ENCODE measurements at regions not wholly inside any gene's neighbourhood (a gene's known extent, or its start where the extent isn't known, plus 50 kb on each side); places are given as distances from the start of the nearest gene placed in this dataset.
A peak's percentile ranks its signal among the peaks of the same experiment; 100 is the strongest.

DNA sequence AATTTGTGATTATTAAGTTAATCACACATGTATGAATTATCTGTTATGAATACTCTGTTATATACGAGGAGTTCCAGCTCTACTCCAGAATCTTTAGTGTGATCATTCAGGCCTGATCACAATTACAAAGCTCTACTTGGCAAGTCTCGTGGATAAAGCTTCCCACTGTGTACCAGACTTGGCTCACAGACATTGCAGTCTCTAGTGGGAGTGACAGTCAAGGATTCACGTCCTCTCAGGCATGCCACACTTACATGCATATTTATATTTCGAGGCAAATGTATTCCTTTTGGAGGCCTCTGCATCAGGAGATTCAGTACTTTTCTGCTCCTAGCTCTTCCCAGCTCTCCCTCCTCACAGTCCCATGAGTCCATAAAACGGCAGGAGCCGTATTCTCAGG, 403.4 kb upstream of the CDH7 start:
- Mint-ChIP-seq H3K27me3 (no peaks in the 10 kb centered on the region), H3K27ac (no peak overlapping the region), H3K4me3 (no peak overlapping the region), H3K36me3 (no peaks in the 10 kb centered on the region), H3K9me3 (peaks cover 2 to 3% (median 2%) of the 10 kb centered on the region in 3 donors), H3K4me1 (no peaks in the 10 kb centered on the region)

DNA sequence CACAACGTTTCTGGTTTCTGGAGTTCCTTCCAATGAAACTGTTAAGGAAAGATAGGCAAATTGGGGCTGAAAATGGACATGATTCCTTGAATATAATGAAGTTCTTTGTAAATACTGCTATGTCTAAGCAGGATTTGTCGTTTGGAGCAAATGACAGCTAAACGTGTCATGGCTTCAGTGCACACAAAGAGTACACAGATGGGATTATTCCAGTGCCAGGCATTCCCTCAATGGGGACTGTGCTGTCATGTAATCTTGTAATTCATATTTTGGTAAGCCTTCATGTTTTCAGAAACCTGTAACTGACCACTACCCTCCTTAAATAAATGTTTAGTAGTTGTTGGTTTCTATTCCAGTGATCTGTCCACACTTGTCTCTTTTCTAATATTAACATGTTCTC, 404.7 kb upstream of the CDH7 start:
- H3K27ac Mint-ChIP-seq: no peak overlapping the region
- H3K27me3 Mint-ChIP-seq: no peaks in the 10 kb centered on the region
- H3K4me1 Mint-ChIP-seq: no peaks in the 10 kb centered on the region
- H3K36me3 Mint-ChIP-seq: no peaks in the 10 kb centered on the region
- no peak overlapping the region for H3K4me3 Mint-ChIP-seq
- peaks cover 2 to 4% (median 3%) of the 10 kb centered on the region in 3 donors for H3K9me3 Mint-ChIP-seq

DNA sequence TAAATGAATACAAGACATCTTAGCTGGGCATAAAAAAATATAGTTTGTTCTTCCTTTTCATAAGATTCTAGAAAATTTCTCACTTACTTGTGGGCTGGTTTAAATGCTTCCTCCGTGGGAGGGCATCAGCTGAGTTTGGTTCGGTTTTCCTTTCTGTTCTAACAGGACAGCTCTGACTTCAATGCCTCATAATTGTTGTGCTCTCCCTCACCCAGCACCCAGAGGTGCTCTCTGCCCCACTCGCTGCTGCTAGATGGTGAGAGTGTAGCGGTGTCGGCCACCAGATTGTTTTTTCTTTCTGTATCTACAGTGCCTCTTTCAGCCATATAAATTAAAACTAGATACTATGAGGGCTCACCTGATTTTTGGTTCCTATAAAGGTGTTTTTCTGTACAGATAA, 407.2 kb upstream of the CDH7 start:
- H3K36me3 Mint-ChIP-seq: no peaks in the 10 kb centered on the region
- H3K4me1 Mint-ChIP-seq: no peaks in the 10 kb centered on the region
- no peak overlapping the region for H3K4me3 Mint-ChIP-seq
- H3K27me3 Mint-ChIP-seq: no peaks in the 10 kb centered on the region
- H3K9me3 Mint-ChIP-seq: peaks cover 2 to 6% (median 2%) of the 10 kb centered on the region in 3 donors
- no peak overlapping the region for H3K27ac Mint-ChIP-seq

DNA sequence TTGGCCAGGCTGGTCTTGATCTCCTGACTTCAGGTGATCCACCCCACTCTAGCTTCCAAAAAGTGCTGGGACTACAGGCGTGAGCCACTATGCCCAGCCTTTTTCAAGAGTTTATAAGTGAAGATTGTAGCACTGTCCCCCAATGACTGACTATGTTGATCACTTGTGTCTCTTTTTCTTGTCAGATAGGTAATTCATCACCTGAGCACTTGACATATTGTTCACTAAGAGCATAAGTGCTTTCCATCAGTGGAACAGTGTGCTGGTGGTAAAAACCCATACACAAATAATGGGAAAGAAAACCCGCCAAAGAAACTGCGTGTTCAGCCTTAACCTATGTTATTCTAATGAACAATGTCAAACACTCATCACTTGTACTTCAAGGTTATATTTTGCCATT, 414.4 kb upstream of the CDH7 start:
- Mint-ChIP-seq H3K27me3 (no peaks in the 10 kb centered on the region), H3K9me3 (peaks cover 0 to 3% (median 2%) of the 10 kb centered on the region in 3 donors), H3K36me3 (no peaks in the 10 kb centered on the region), H3K4me1 (no peaks in the 10 kb centered on the region), H3K27ac (no peak overlapping the region), H3K4me3 (no peak overlapping the region)

DNA sequence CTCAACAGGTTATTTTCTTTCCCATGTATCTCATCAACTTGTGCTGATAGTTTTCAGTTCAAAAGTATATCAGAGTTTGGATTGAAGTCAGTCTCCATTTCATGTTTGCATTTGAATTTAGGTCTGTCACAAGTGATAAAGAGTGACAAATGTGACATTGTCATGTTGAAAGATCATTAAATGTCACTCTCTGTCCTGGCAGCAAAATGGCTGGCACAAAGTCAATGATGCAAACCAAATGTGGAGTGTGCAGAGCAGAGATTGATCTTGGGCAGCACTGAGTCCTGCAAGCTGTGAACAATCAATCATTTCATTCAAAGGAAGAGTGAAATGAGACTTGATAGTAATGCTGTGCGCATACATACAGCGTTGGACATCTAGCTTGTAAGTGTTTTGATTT, 421.8 kb upstream of the CDH7 start:
- Mint-ChIP-seq H3K9me3 (no peaks in the 10 kb centered on the region), H3K4me3 (no peak overlapping the region), H3K36me3 (no peaks in the 10 kb centered on the region), H3K27ac (no peak overlapping the region), H3K4me1 (no peaks in the 10 kb centered on the region), H3K27me3 (no peaks in the 10 kb centered on the region)

DNA sequence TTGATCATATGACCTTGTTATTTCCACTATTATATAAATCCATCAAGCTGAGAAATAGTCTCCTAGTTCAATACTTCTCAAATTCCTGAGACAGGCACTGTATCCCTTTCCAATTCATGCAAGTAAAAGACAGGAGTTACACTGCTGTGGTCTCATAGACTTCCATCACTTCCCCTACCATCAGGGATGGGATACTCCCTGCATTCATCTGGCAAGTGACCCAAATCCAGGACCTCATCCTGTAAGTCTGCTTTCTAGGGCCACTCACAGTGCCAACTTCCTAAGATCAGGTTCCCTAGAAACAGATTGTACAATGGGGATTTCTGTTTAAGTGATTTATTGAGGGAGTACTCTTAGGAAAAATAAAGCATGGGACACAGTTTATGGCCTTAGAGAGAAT, 424.0 kb upstream of the CDH7 start:
- no peaks in the 10 kb centered on the region for H3K9me3 Mint-ChIP-seq
- no peaks in the 10 kb centered on the region for H3K4me1 Mint-ChIP-seq

DNA sequence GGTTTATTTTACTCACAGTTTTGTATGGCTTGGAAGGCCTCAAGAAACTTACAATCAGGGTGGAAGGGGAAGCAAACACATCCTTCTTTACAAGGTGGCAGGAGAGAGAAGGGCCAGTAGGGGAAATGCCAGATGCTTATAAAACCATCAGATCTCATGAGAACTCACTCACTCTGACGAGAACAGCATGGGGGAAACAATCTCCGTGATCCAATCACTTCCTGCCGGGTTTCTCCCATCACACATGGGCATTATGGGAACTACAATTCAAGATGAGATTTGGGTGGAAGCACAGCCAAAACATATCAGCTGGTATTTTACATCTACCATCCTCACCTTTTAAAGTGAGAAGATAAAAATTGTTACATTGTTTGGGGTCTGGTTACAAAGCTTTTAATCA, 427.9 kb upstream of the CDH7 start:
- H3K9me3 Mint-ChIP-seq: no peaks in the 10 kb centered on the region

More for the DNA sequence above, 424.0 kb upstream of the CDH7 start:
- Mint-ChIP-seq H3K36me3 (no peaks in the 10 kb centered on the region), H3K27ac (no peak overlapping the region), H3K27me3 (no peaks in the 10 kb centered on the region), H3K4me3 (no peak overlapping the region)

DNA sequence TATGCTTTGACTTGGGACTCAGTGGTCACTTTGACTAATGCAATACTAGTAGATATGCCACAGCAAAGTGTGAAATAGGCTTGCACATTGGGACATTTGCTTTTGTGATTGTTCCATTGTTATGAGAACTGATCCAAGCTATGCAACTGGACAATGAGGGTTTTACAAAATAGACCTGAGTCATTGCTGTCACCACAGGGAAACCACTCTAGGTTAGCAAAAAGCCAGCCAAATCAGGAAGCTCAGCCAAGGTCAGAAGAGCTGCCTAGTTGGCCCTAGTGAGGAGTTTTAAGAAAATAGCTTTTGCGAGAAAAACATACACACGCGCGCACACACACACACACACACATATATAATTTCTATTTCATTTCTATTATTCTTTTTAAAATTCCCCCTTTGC, 452.4 kb upstream of the CDH7 start:
- no peaks in the 10 kb centered on the region for H3K27me3 Mint-ChIP-seq
- no peaks in the 10 kb centered on the region for H3K4me1 Mint-ChIP-seq
- H3K4me3 Mint-ChIP-seq: no peak overlapping the region
- H3K27ac Mint-ChIP-seq: no peak overlapping the region
- no peaks in the 10 kb centered on the region for H3K9me3 Mint-ChIP-seq
- no peaks in the 10 kb centered on the region for H3K36me3 Mint-ChIP-seq

More for the DNA sequence above, 427.9 kb upstream of the CDH7 start:
- no peaks in the 10 kb centered on the region for H3K4me1 Mint-ChIP-seq
- no peak overlapping the region for H3K27ac Mint-ChIP-seq
- H3K4me3 Mint-ChIP-seq: no peak overlapping the region
- H3K36me3 Mint-ChIP-seq: no peaks in the 10 kb centered on the region
- no peaks in the 10 kb centered on the region for H3K27me3 Mint-ChIP-seq

DNA sequence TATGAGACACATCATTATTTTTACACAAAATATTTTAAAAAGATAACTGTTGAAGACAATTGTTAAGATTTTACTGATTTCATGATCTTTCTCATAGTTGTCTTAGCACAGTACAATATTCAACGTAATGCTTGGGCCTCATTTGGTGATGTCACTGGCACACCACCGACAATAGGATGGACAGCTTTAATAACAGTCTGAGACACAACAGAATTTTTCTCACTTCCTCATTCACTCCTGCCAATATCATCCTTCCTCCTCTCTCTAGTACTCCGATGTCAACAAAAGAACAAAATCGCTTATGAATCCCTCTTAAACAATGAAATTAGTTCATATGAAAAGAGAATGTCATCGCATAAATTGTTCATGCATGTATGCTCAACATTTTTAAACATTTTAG, 461.9 kb upstream of the CDH7 start:
- Mint-ChIP-seq H3K4me3 (no peak overlapping the region), H3K4me1 (no peaks in the 10 kb centered on the region), H3K27ac (no peak overlapping the region), H3K27me3 (no peaks in the 10 kb centered on the region), H3K9me3 (peaks cover 0 to 8% (median 2%) of the 10 kb centered on the region in 3 donors), H3K36me3 (no peaks in the 10 kb centered on the region)

DNA sequence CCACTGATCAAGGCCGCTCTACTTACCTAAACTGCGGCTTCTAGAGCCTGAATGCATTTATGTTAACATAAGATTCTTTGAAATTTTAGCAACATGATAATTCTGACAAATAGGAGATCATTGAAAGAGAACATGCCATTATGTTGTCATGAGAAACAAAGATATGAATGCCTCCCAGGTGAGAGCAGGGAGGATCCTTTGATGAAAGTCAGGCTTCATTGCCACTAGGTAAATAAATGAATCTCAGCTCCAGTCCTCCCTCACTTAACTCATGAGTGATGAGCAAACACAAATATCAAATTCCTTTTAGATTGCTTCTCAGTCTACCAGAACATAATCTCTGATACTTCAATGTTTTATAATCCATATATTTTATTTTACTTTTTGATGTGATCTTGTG, 463.2 kb upstream of the CDH7 start:
- no peaks in the 10 kb centered on the region for H3K36me3 Mint-ChIP-seq
- no peak overlapping the region for H3K4me3 Mint-ChIP-seq
- no peaks in the 10 kb centered on the region for H3K27me3 Mint-ChIP-seq
- H3K27ac Mint-ChIP-seq: no peak overlapping the region
- H3K9me3 Mint-ChIP-seq: peaks cover 0 to 8% (median 2%) of the 10 kb centered on the region in 3 donors
- no peaks in the 10 kb centered on the region for H3K4me1 Mint-ChIP-seq

DNA sequence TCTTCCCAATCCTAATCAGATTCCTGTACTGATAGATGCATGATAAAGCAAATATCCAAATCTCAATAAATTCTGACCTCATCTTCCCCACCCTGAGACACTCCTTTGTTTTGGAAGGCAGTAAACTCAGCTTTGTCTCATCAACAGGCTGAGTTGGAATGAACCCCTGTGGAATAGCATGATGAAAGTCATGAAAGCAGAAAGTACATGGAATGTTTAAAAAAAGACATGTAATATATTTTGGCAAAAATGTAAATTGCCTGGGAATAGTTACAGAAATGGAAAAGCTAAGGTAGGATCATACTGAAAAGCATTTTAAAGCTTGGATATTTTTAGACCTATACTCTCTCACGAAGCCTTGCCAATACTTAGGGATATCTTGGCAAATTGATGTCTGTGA, 468.7 kb upstream of the CDH7 start:
- Mint-ChIP-seq H3K27ac (no peak overlapping the region), H3K27me3 (no peaks in the 10 kb centered on the region)

DNA sequence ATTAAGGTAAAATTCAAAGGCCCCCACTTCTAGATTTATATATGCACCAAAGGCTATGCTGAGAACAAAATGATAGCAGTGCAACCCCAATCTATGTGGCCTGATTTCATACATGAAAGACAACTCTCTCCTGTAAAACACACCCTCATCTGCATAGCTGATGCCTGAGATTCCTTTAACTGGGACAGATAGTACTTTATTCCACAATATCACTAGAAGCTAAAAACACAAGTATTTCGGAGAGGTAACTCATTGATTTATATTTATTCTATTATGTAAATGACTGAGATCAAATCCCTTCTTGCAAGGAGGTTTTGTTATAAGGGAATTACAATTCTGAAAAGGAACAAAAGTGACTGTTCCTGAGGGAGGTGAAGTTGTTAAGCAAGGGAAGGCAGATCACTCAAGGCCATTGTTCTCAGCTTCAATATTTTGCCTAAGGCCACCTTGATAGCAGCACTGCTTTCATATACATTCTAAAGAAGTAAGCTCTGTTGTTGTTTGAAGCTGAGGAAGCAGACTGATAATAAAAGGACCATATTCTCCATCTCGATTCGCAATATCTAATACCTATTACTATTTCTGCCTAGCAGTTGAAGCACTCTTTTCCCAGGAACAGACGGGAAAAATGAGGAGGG, 471.0 kb upstream of the CDH7 start:
- peaks cover 0 to 4% (median 0%) of the 10 kb centered on the region in 3 donors for H3K9me3 Mint-ChIP-seq
- no peaks in the 10 kb centered on the region for H3K27me3 Mint-ChIP-seq
- no peak overlapping the region for H3K27ac Mint-ChIP-seq
- no peak overlapping the region for H3K4me3 Mint-ChIP-seq
- H3K4me1 Mint-ChIP-seq: no peaks in the 10 kb centered on the region
- no peaks in the 10 kb centered on the region for H3K36me3 Mint-ChIP-seq

More for the DNA sequence above, 468.7 kb upstream of the CDH7 start:
- Mint-ChIP-seq H3K4me1 (no peaks in the 10 kb centered on the region), H3K36me3 (no peaks in the 10 kb centered on the region), H3K4me3 (no peak overlapping the region), H3K9me3 (peaks cover 0 to 8% (median 4%) of the 10 kb centered on the region in 3 donors)

DNA sequence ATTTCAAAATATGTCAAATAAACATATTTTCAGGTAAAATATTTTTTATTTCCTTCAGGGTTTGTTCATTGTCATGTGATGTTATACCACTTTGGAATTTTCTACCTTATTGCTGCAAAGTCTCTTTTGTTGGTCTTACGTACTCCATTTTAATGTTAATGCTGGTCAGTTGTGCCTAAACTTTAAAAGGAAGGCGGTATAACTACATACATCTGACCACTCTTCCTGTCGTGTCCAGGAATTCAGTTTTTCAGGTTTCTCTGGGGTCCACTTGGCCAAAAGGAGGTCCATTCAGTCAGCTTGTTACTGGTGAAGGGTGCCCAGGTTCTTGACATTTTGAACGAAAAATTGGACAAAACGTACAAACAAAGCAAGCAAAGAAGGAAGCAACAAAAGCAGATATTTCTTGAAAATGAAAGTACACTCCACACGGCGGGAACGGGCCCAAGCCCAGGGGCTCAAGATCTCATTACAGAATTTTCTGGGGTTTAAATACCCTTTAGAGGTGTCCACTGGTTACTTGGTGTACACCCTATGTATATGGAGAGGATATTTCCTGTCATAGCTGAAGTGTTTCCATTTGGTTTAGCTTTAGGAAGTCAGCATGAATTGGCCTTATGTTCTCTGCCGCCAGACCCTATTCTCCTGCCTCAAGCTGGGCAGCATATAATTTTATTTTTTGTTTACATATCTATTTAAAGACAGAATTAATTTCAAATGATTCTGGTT, 471.7 kb upstream of the CDH7 start:
- Mint-ChIP-seq H3K4me1 (no peaks in the 10 kb centered on the region), H3K36me3 (no peaks in the 10 kb centered on the region), H3K9me3 (peaks cover 0 to 1% (median 0%) of the 10 kb centered on the region in 3 donors), H3K27me3 (no peaks in the 10 kb centered on the region), H3K4me3 (peak overlapping the region in 1 of 4 donors; percentile 41), H3K27ac (no peak overlapping the region)

DNA sequence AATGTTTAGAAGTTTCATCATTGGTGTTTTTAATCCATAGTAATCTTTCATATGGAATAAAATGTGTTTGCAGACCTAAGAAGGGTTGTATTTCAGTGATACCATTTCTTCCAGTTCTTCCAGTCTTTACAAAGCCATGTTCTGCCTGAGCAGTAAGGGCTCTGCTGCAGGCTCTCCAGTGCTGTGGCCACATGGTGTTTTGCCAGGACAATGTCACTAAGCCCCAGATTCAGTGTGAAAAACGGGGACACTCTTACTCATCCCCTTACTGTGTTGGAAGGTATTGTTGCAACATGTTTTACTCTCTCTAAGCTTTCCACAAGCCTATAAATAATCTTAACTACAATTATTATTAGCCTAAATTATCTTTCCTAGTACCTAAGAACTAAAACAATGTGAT, 481.4 kb upstream of the CDH7 start:
- H3K9me3 Mint-ChIP-seq: peaks cover under 1 to 3% (median 2%) of the 10 kb centered on the region in 3 donors
- H3K27me3 Mint-ChIP-seq: no peaks in the 10 kb centered on the region
- no peak overlapping the region for H3K27ac Mint-ChIP-seq
- no peak overlapping the region for H3K4me3 Mint-ChIP-seq
- no peaks in the 10 kb centered on the region for H3K36me3 Mint-ChIP-seq
- H3K4me1 Mint-ChIP-seq: no peaks in the 10 kb centered on the region

DNA sequence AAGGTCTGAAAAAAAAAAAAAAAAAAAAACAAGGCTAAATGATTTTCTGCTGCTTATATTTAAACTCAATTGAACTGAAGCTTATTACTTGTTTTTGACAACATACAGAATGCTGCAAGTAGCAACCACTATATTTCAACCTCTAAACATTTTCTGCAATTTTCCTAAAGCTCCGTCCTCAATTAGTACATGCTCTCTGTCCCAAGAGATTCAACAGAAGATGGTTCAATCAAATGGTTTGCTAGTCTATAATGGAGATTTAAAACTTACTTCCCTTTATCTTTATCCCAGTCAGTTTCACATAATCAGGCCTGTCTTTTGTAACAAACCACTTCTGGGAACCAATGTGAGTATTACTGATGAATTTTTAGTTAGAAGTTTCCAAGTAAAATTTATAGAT, 485.1 kb upstream of the CDH7 start:
- peaks cover 1 to 5% (median 2%) of the 10 kb centered on the region in 3 donors for H3K9me3 Mint-ChIP-seq
- no peak overlapping the region for H3K4me3 Mint-ChIP-seq
- H3K4me1 Mint-ChIP-seq: no peaks in the 10 kb centered on the region
- no peaks in the 10 kb centered on the region for H3K36me3 Mint-ChIP-seq
- H3K27ac Mint-ChIP-seq: no peak overlapping the region
- no peaks in the 10 kb centered on the region for H3K27me3 Mint-ChIP-seq

DNA sequence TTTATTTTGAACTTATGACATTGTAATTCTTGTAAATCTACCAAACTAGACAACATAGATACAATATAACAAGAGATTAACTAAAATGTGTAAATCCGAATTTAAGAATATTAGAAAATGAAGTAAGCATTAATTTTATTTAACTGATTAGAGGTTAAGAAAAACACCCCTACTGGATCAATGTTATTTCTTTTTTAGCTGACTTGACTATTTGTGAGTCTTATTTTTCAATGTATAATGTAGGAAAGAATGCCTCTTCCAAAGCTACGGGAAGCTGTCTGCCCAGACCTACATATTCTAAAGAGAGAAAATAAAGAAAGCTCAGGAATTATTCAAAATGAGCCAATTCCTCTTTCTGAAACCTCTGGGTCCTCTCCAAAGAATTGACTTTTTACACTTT, 490.8 kb upstream of the CDH7 start:
- Mint-ChIP-seq H3K36me3 (no peaks in the 10 kb centered on the region), H3K27me3 (no peaks in the 10 kb centered on the region), H3K4me3 (no peak overlapping the region), H3K4me1 (no peaks in the 10 kb centered on the region), H3K27ac (no peak overlapping the region), H3K9me3 (peaks cover 1 to 5% (median 2%) of the 10 kb centered on the region in 3 donors)
